ENCODE measurements at regions not wholly inside any gene's neighbourhood (a gene's known extent, or its start where the extent isn't known, plus 50 kb on each side); places are given as distances from the start of the nearest gene placed in this dataset.

DNA sequence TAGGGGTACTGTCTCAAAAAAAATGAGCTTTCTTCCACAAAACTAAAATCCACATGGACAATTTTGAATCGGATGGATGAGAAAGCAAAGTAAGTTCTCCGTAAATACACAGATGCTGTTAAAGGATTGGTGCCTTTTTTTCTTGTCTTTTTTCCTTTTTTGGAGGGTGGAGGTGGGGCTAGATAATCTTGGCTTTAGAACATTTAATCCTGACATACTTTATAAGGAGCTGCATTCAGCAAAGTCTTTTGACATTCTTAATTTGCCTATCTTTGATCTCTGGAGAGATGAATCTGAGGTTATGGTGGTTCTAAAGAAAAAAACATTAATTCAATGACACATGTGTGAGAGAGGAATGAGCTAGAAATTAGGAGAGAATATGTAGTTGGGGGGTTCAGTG lies 312.3 kb upstream of the KCNJ16 start:
- no peak for DNase-seq (ENCODE audit: low read depth in 2 of 2)

DNA sequence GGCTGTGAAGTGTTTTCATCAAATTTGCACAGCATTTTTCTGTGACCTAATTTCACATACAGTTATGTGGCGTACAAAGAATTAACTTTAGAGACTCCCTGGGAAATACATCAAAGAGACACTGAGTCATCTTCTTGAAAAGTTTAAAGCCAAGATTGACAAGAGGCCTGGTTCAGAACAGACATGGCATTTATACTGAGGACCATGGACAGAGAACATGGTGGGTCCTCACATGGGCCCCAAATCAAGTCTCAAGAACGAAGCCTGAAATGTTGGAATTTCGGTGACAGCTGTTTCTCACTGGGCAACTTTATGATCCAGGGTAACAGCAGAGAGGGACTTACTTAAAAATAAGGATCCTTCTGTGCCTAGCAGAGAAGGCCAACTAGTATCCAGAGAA lies 311.5 kb upstream of the KCNJ16 start:
- no peak for DNase-seq (ENCODE audit: low read depth in 2 of 2)

DNA sequence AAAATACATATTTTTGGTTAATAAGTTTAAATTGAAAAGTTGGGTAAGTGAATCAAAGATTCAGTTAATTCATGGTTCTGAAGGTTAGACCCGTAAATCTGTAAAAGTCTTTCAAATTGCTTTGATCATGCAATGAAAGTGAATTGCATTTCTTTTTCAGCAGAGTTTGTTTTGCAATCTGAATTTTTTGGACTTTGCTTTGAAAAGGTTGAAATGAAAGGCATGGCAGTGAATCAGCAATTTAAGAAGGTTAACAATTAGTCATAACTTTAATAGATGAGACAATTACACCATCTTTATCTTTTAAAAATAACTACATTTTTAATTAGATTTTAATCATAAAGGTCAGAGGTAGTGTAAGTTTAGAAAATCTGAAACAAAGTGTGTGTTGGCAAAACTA lies 310.9 kb upstream of the KCNJ16 start:
- no peak for DNase-seq (ENCODE audit: low read depth in 2 of 2)

DNA sequence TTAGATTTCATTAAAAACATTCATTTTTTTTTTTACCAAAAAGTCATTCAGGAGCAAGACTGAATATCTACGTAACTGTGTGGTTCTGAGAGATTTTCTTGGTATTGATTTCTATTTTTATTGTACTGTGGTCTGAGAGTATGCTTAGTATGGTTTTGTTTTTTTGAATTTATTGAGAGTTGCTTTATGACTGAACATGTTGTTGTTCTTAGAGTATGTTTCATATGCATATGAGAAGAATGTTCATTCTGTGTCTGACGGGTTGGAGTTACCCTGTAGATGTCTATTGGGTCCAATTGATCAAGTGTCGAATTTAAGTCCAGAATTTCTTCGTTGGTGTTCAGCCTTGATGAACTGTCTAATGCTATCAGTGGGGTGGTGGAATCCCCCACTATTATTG lies 306.0 kb upstream of the KCNJ16 start:
- no peak for DNase-seq (ENCODE audit: low read depth in 2 of 2)

DNA sequence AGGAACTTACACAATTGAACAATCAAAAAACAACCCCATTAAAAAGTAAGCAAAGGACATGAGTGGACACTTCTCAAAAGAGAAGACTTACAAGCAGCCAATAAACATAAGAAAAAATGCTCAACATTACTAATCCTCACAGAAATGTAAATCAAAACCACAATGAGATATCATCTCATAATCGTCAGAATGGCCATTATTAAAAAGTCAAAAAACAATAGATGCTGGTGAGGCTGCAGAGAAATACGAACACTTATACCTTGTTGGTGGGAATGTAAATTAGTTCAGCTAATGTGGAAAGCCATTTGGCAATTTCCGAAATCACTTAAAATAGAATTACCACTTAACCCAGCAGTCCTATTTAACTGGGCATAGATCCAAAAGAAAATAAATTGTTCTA lies 301.9 kb upstream of the KCNJ16 start:
- DNase-seq (ENCODE audit: low read depth in 2 of 2) = no peak

DNA sequence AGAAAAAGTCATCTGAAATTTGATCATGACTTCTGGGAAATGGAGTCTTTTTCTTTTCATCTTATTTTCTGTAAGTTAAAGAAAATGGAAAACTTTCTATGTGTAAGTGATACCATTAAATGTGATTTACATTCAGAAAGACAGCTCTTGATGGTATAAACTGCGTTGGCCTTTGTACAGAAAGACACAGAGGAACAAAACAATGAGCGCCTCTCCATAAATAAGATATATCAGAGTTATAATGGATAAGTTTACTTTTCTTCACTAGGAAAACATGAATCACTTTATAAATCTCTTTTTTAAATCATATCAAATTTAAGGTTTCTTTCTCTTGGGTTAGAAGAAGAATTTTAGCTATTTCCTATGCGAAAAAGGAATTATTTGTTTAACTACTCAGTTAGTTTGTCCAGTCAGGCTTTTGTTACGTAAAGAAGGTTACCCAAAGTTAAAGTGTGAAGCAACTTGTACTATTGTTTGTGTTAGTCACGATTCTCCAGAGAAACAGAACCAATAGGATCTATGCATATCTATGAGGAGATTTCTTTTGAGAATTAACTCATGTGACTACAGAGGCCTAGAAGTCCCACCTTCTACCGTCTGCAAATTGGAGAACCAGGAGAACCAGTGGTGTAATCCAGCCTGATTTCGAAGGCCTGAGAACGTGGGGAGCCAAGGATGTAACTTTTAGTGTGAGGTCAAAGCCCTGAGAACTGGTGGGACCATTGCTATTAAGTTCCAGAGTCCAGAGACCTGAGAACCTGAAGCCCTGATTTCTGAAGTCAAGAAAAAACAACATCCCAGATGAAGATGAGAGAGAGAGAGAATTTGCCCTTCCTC lies 295.4 kb upstream of the KCNJ16 start:
- no peak for DNase-seq (ENCODE audit: low read depth in 2 of 2)

DNA sequence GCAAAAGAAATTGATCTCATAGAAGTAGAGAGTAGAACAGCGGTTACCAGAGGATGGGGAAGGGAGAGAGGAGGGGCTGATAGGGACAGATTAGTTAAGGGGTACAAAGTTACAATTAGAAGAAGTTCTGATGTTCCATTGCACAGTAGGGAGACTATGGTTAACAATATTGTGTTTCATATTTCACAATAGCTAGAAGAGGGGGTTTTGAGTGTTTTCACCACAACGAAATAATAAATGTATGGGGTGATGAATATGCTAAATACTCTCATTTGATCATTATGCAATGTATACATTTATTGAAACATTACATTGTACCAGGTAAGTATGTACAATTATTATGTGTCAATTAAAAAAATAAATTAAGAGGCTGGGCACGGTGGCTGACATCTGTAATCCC lies 291.2 kb upstream of the KCNJ16 start:
- no peak for DNase-seq (ENCODE audit: low read depth in 2 of 2)

DNA sequence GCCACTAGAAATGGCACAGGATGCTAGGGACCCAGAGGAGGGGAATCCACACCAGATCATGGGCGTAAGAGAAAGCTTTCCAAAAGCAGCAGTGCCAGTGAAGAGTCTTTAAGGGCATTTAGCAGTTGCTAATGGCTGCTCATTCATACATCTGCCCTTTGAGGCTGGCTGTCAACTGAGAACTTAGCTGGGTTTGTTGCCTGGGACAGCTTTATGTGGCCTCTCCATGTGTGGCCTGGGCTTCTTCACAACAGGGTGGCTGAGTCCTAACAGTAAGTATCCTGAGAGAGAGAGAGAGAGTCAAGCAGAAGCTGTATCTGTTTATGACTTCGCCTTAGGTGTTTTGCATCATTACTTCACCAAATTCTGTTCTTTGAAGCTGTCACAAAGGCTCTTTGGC lies 286.1 kb upstream of the KCNJ16 start:
- no peak for DNase-seq (ENCODE audit: low read depth in 2 of 2)

DNA sequence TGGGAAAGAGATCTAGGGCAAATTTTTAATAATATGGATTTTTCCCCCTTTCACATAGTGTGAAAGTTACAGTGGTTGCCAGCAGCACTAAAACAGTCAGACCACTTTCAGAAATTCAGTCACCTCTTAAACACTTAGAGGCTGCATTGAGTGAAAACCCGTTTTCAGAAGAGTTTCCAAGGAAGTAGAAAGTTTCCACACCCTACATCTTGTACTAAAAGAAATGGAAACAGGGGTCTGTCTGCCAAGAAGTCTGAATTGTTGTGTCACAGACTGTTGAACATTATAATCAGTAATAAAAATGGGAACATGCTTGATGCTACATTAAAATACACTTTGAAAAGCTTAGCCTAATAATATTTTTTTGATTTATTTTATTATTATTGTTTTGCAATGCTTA lies 278.9 kb upstream of the KCNJ16 start:
- DNase-seq (ENCODE audit: low read depth in 2 of 2) = no peak

DNA sequence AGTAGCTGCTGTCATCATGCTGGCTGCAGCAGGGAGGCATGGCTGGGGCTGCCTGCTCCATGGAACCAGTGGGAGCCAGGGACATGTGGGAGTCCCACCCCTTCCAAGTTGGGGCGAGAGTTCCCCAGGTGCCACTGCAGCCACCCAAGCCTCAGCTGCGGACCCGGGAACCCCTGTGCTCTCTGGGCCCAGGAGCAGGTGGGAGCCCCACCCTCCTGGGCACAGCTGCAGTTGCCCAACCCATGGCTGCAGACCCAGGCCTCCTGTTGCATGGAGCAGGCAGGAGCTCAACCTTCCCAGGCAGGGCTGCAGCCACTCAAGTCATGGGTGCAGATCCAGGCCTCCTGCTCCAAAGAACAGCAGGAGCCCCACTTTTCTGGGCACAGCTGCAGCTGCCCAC lies 274.2 kb upstream of the KCNJ16 start:
- DNase-seq (ENCODE audit: low read depth in 2 of 2) = no peak

DNA sequence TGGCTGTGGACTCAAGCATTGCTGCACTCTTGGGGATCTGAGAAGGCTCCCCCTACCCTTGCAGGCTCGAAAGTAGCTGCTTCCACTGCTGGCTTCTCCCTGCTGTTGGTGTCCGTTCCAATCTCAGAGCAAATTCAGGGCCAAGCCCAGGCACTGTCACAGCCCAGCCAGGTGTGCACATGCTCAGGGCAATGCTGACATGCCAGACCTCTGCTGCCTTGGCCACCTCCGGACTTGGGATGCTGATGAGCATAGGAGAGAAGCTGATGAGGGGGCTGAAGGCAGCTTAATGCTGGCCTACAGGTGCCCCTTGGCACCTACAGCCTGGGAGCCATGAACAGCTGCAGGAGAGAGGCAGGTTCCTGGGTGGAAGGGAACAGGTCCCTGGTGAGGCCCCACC lies 273.7 kb upstream of the KCNJ16 start:
- DNase-seq (ENCODE audit: low read depth in 2 of 2) = no peak

DNA sequence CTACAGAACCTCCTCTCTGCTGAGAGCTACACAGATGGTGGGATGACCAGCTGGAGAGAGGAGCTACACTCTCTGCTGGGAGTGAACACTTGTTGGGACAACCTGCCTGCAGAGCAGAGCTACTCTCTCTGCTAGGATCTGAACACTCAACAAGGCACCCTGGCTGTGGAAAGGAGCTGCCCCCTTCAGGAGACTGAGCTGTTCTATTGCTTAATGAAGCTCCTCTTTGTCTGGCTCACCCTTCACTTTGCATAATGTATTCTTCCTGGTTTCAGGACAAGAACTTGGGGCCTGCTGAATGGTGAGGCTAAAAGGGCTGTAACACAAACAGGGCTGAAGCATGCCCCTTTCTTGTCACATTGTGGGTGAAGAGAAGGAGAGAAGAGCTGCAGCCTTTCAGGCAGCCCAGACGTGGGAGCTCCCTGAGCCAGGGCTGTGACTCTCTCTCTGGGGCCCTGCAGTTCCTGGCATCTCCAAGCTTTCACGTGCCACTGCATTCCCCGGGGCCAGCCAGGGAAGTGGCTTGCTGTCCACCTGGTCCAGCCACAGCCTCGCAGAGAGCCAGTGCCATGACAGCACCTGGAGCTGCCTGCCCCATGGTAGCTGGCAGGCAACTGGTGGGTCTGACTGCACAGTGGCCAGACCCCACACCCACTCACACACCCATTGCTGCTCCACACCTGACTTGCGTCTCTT lies 272.8 kb upstream of the KCNJ16 start:
- DNase-seq (ENCODE audit: low read depth in 2 of 2) = no peak

DNA sequence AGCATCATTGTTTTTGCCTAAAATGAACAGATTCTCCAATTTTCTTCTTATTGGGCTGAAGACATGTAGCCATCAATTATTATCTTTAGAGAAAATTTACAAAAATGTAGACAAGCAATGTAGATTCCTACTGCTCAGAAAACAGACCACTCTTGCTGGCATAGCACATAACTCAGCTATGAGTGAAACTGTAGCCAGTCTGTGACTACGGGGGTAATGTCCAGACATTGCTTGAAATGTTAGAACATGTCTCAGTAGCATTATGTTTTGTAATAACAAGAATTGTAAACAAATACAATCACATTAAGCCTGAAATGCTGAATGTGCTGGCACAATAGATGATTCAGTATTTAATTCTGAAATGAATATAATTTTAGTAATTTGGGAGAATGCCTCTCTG lies 265.7 kb upstream of the KCNJ16 start:
- DNase-seq (ENCODE audit: low read depth in 2 of 2) = no peak

DNA sequence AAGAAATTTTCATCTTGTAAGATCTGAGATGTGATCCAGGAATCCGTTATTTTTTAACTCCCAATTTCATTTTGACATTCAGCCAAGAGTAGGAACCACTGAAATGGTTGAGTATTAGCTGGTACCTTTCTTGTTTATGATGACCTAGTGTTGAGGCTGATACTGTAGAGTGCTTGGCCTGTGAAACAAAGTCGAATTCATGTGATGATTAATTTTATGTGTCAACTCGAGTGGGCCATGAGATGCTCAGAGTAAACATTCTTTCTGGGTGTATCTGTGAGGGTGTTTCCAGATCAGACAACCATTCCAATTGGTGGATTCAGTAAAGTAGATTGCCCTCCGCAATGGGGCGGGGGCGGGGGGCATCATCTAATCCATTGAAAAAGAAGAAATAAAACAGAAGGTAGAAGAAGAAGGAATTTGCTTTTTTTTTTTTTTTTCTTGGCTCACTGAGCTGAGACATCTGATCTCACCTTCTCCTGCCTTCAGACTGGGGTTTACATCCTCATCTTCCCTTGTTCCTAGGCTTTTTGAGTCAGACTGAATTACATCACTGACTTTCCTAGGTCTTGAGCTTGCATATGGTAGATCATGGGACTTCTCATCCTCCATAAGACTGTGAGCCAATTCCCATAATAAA lies 264.6 kb upstream of the KCNJ16 start:
- DNase-seq (ENCODE audit: low read depth in 2 of 2) = no peak

DNA sequence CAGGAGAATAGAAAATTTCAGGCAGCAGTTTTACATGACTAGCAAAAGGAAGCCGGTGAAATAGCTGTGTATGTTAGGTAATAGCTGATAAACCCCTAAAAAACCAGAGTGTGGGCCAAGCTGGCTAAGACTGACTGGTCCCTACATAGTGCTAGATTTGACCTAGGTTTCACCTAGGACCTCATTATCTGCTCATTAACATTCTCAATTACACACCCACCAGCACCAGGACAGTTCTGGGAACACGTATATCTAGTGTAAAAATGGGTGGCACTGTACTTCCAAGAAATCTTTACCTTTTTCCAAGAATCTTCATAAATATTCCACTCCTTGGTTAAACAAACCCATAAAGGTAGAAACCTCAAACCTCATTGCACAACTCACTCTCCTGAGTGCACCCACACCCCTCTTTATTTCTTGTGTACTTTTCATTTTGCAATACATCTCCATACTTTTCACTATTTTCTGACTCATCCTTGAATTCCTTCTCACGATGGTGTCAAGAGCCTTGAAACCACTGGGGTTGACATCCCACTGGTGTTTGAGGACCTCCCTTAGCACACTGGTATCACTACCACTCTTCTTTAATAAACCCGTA lies 262.7 kb upstream of the KCNJ16 start:
- DNase-seq (ENCODE audit: low read depth in 2 of 2) = no peak

DNA sequence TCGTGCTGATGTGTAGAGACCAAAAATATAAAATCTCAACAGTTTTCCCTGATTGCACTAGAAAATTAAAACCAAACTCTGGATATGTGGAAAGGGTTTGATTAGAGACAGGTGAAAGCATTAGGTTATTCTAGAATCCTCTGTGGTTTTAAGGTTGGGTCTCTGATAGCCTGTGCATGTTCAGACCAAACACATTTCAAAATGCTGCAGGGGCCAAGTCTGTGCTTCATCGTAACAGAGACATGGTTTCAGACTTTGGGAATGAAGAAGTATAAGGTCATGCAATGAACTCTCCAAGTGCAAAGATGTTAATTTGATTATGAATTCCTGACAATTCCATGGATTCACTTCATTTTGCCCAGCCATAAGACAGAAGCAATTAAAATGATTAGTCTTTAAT lies 261.0 kb upstream of the KCNJ16 start:
- DNase-seq (ENCODE audit: low read depth in 2 of 2) = no peak

DNA sequence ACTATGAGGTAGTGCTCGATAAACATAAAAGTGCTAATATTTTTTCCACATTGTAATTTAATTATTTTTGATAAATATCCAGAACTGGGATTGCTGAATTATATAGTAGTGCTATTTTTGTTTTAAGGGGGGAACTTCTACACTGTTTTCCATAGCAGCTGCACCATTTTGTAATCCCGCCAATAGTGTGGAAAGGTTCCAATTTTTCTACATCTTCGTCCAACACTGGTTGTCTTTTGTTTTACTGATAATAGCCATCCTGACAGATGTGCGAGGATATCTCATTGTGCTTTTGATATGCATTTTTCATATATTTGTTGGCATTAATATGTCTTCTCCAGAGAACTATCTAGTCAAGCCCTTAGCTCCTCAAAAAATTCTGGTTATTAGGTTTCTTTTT lies 259.6 kb upstream of the KCNJ16 start:
- no peak for DNase-seq (ENCODE audit: low read depth in 2 of 2)

DNA sequence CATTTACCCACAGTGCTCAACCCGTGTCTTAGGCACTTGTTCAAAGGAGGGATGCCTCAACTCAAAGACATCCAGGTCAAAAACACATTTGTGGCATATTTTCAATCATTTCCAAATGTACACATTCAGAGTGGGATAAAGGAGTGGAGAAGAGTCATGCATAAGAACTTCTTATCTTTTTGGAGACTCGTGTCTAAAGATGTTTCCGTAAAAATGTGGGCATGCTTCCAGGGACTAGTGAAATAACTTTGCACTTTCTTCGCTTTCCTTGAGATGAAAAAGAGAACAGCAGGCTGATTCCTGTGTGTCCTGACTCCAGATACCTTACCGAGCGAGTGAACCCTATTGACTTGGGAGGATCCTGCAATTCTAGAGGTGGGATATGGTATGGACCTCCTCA lies 256.6 kb upstream of the KCNJ16 start:
- no peak for DNase-seq (ENCODE audit: low read depth in 2 of 2)

DNA sequence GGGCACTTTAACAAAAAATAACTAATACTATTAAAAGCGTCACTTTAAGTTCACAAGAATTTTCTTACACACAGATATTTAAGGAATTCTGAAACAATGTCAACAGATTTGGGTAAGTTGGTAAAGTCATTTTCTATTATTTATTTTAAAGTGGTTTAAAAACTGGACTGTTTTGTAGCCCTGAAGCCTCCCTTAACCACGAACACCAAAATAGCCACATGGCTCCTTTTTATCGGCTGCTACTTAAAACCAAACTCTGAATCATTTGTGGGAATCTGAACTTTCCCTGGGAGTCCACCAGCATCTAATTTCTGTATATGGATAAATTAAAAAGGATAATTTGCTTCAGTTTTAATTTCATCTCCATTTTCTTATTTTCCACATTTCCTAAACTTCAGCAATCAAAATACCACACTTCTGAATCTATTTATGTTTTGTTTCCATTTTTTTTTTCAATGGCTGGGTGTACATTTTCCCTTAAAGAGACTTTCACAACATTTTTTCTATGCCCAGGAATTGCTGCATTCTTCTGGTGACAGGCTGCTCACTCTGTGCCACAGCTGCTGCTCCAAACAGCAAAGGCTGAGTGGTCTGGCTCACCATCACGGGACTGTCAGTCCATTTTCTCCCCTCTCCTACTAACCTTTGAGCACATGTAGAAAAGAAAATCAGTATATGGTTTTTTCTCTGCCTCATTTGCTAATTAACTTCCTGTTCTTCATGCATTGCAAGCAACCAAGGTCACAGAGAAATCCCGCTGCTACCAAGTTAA lies 255.5 kb upstream of the KCNJ16 start:
- DNase-seq (ENCODE audit: low read depth in 2 of 2) = no peak

DNA sequence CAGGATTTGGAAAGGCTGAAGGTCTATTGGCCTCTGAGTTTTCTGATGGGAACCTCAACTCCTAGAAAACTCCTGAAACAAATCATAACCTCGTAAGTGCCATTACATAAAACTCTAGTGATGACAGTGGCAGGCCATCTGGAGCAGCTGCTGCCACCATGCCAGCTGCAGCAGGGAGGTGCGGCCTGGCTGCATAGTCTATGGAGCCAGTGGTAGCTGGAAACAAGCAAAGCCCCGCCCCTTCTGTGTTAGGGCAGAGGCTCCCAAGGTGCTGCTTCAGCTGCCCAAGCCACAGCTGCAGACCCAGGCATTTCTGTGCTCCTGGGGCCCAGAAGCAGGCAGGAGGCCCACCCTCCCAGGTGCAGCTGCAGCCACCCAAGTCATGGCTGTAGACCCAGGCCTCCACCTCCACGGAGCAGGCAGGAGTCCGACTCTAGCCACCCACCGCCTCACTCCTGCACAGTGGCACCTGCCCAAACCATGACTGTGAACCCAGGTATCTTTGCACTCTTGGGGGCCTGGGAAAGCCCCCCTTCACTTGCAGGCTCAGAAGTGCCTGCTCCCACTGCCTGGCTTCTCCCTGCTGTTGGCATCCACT lies 254.1 kb upstream of the KCNJ16 start:
- DNase-seq (ENCODE audit: low read depth in 2 of 2) = no peak

DNA sequence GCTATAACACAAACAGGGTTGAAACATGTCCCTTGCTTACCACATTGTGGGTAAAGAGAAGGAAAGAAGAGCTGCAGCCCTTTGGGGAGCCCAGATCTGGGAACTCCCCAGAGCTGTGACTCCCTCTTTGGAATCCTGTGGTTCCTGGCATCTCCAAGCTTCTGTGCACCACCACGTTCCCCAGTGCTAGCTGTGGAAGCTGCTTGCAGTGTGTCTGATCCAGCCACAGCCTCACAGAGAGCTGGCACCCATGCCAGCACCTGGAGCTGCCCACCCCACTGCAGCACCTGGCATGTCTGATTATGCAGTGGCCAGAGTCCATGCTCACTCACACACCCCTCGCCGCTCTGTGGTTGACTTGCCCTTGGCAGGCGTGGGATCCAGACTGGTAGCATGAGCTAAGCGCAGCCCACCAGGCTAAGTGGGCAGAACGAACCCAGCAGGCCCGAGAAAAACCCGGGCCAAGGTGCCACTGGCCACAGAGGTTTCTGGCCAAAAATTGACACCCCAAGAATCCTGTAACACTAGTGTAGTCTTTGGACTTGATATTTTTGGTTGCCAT lies 252.6 kb upstream of the KCNJ16 start:
- no peak for DNase-seq (ENCODE audit: low read depth in 2 of 2)
